Lung (tissue), 11 donors: ENCODE measurements at regions not wholly inside any gene's neighbourhood (a gene's known extent, or its start where the extent isn't known, plus 50 kb on each side); places are given as distances from the start of the nearest gene placed in this dataset.

Experiments used
- ATAC-seq: fragments of 200-7000 bp; cut with Tn5 transposase; one replicate; pipeline ENCODE4 v1.9.1; 2020; ENCODE audit warnings: moderate number of reproducible peaks; ENCODE audit not compliant: insufficient read depth, low FRiP score
- DNase-seq, 3 donors: peaks; one replicate each; pipeline ENCODE4 v3.0.0-alpha.2; 2013 to 2017
- H3K27ac ChIP-seq, 2 donors: one replicate each; pipeline ENCODE4 v1.5.1; 2013; ENCODE audit warnings: mild to moderate bottlenecking in 2 of 2, moderate library complexity in 2 of 2, control low read depth in 1 of 2, inconsistent platforms in 1 of 2, low read depth in 1 of 2, low read length in 1 of 2
- H3K27me3 ChIP-seq, 3 donors: one replicate each; pipeline ENCODE4 v1.5.1; 2013; ENCODE audit warnings: low read length in 2 of 3; ENCODE audit not compliant: control insufficient read depth in 3 of 3, insufficient read depth in 3 of 3
- H3K36me3 ChIP-seq, 4 donors: one replicate each; pipeline ENCODE4 v1.5.1; 2013; ENCODE audit warnings: low read length in 4 of 4, mild to moderate bottlenecking in 1 of 4, moderate library complexity in 1 of 4; ENCODE audit not compliant: control insufficient read depth in 4 of 4, insufficient read depth in 4 of 4
- H3K4me1 ChIP-seq, 5 donors: one replicate each; pipeline ENCODE4 v1.5.1; 2013; ENCODE audit warnings: low read length in 5 of 5, mild to moderate bottlenecking in 2 of 5, moderate library complexity in 1 of 5; ENCODE audit not compliant: control insufficient read depth in 5 of 5, insufficient read depth in 5 of 5
- H3K4me3 ChIP-seq: one replicate; pipeline ENCODE4 v1.5.1; 2013; ENCODE audit warnings: mild to moderate bottlenecking, control low read depth, moderate library complexity
- H3K9ac ChIP-seq, 2 donors: one replicate each; pipeline ENCODE4 v1.5.1; 2013; ENCODE audit warnings: low read length in 2 of 2, control low read depth in 1 of 2; ENCODE audit not compliant: insufficient read depth in 1 of 2
- H3K9me3 ChIP-seq, 4 donors: one replicate each; pipeline ENCODE4 v1.5.1; 2013; ENCODE audit warnings: low read length in 3 of 4, mild to moderate bottlenecking in 1 of 4, moderate library complexity in 1 of 4; ENCODE audit not compliant: control insufficient read depth in 4 of 4, insufficient read depth in 3 of 4
- WGBS, 2 donors: extraction: QIAGEN DNeasy Blood & Tissue Kit; methylation state at CpG; one replicate each; pipeline ENCODE4 v1.1.7; 2013; 5-methylcytosine and 5-hydroxymethylcytosine counted together
- TF ChIP-seq, protein P1 (sequence below): IDR thresholded peaks from 2 replicates; pipeline ENCODE4 v1.5.1; 2012; ENCODE audit warnings: mild to moderate bottlenecking; ENCODE audit errors: control extremely low read depth, extremely low read depth
- donor health status: control.
- donor health status: control.
- donor health status: Bipolar disorder and iron deficiency.
- donor health status: healthy.
- donor health status: DM: yes; HTN: yes; CAD: no.

GRCh38 chr1:57591842-57592241, 168.0 kb upstream of the DAB1 start:
- TF ChIP-seq, protein P1, sequence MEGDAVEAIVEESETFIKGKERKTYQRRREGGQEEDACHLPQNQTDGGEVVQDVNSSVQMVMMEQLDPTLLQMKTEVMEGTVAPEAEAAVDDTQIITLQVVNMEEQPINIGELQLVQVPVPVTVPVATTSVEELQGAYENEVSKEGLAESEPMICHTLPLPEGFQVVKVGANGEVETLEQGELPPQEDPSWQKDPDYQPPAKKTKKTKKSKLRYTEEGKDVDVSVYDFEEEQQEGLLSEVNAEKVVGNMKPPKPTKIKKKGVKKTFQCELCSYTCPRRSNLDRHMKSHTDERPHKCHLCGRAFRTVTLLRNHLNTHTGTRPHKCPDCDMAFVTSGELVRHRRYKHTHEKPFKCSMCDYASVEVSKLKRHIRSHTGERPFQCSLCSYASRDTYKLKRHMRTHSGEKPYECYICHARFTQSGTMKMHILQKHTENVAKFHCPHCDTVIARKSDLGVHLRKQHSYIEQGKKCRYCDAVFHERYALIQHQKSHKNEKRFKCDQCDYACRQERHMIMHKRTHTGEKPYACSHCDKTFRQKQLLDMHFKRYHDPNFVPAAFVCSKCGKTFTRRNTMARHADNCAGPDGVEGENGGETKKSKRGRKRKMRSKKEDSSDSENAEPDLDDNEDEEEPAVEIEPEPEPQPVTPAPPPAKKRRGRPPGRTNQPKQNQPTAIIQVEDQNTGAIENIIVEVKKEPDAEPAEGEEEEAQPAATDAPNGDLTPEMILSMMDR = no peak
- Histone ChIP-seq H3K27ac (no peak overlapping the region), H3K27me3 (no peaks in the 10 kb centered on the region), H3K4me1 (peaks cover 0 to 4% (median 0%) of the 10 kb centered on the region in 5 donors), H3K9me3 (no peaks in the 10 kb centered on the region), H3K4me3 (no peak overlapping the region), H3K9ac (no peak overlapping the region), H3K36me3 (no peaks in the 10 kb centered on the region)
- peak in 2 of 3 donors; percentile 58 to 60 for DNase-seq
- no peak for ATAC-seq
- WGBS, 2 donors = 90 to 96% methylated on average over 2 of the region's 2 CpGs

- ATAC-seq (no peak), DNase-seq (peak in 2 of 3 donors; percentile 18 to 20)
- 86 to 88% methylated on average over 5 of the region's 5 CpGs for WGBS, 2 donors
- Histone ChIP-seq H3K27ac (no peak overlapping the region), H3K4me1 (peaks cover 0 to 4% (median 0%) of the 10 kb centered on the region in 5 donors), H3K27me3 (no peaks in the 10 kb centered on the region), H3K9me3 (no peaks in the 10 kb centered on the region), H3K9ac (no peak overlapping the region), H3K4me3 (no peak overlapping the region), H3K36me3 (no peaks in the 10 kb centered on the region)
- TF ChIP-seq, protein P1 = no peak
Observed at GRCh38 chr1:57590978-57591377, 167.1 kb upstream of the DAB1 start.

GRCh38 chr1:57586842-57587241, 163.0 kb upstream of the DAB1 start:
- Histone ChIP-seq H3K27ac (no peak overlapping the region), H3K9ac (no peak overlapping the region), H3K4me3 (no peak overlapping the region), H3K36me3 (no peaks in the 10 kb centered on the region), H3K9me3 (no peaks in the 10 kb centered on the region), H3K4me1 (no peaks in the 10 kb centered on the region), H3K27me3 (no peaks in the 10 kb centered on the region)
- ATAC-seq (no peak), DNase-seq (no peak)
- TF ChIP-seq, protein P1 = no peak

DNA sequence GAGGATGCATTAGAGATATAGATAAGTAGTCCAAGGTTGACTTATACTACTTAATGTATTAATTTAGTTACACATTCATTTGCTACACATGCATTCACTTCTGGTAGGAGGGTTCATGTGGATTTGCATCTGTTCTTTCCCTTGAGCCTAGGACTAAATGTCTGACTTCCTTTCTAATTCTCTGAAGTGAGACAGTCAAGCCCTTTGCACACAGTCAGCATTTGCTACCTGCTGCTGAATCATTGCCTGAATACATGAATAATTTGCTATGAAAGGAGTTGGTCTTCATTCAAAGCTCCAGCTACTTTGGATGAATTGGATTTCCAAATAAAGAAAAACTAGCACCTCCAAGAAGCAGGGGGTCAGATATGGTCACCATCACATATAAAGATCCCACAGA, 154.8 kb upstream of the DAB1 start:
- Histone ChIP-seq H3K9ac (no peak overlapping the region), H3K4me3 (no peak overlapping the region), H3K27me3 (no peaks in the 10 kb centered on the region), H3K4me1 (no peaks in the 10 kb centered on the region), H3K36me3 (no peaks in the 10 kb centered on the region), H3K9me3 (no peaks in the 10 kb centered on the region), H3K27ac (no peak overlapping the region)
- no peak for ATAC-seq
- no peak for DNase-seq
- TF ChIP-seq, protein P1 = no peak
